ENCODE measurements at regions not wholly inside any gene's neighbourhood (a gene's known extent, or its start where the extent isn't known, plus 50 kb on each side); places are given as distances from the start of the nearest gene placed in this dataset.
"Not testable (repeated sequence)": the region's sequence is repeated elsewhere in the genome, so short reads cannot be mapped to it uniquely, and the experiment has no call there.

DNA sequence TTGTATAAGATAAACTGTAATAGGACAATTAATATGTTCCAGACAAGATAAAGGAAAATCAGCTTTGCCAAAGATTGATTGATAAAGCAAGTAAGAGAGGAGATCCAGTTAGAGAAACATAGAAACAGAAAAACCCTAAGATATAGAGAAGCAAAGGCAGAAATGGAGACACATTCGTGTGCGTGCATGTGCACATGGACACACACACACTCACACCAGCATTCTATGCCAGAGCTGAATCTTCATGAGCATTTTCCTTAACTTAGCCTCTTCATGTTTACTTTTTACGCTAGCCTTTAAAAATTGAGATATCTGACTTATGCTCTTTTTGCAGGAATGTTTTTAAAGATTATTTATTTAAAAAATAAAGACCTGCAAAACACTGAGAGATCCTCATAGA, 168.5 kb upstream of the ATP2B1 start:
- Histone ChIP-seq H3K4me3 (ENCODE audit: low read length) (no peak overlapping the region), H3K36me3 (ENCODE audit: control insufficient read depth, insufficient read depth, low read length) (no peaks in the 10 kb centered on the region), H3K9ac (ENCODE audit: low read length) (no peak overlapping the region), H3K4me1 (ENCODE audit: control insufficient read depth, insufficient read depth, low read length) (no peaks in the 10 kb centered on the region), H3K27me3 (ENCODE audit: control insufficient read depth, insufficient read depth, low read length) (no peaks in the 10 kb centered on the region), H3K27ac (ENCODE audit: low read depth, low read length) (no peak overlapping the region)

DNA sequence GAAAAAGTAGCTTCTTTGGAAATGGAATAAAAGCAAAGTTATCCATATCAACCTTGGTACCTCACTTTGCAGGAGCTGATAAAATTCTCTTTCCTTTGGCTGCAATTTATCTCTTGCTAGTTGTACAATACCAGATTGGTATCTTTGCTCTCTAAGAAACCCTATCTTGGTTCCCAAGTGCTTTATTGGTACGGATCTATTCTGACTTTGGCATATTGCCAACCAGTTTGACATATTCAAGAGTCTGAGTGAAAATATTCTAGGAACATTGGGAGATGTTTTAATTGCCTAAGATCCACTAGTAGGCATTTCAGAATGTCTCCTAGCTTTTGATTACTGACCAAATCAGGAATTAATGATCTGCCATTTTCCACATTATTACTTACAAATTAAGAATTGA, 167.2 kb upstream of the ATP2B1 start:
- Histone ChIP-seq H3K27me3 (ENCODE audit: control insufficient read depth, insufficient read depth, low read length) (no peaks in the 10 kb centered on the region), H3K9ac (ENCODE audit: low read length) (no peak overlapping the region), H3K4me3 (ENCODE audit: low read length) (no peak overlapping the region), H3K36me3 (ENCODE audit: control insufficient read depth, insufficient read depth, low read length) (no peaks in the 10 kb centered on the region), H3K27ac (ENCODE audit: low read depth, low read length) (no peak overlapping the region), H3K4me1 (ENCODE audit: control insufficient read depth, insufficient read depth, low read length) (no peaks in the 10 kb centered on the region)

- H3K27ac ChIP-seq (ENCODE audit: low read depth, low read length), result no peak overlapping the region
- no peaks in the 10 kb centered on the region for H3K36me3 ChIP-seq (ENCODE audit: control insufficient read depth, insufficient read depth, low read length)
- H3K4me3 ChIP-seq (ENCODE audit: low read length), result no peak overlapping the region
- H3K9ac ChIP-seq (ENCODE audit: low read length), result no peak overlapping the region
- no peaks in the 10 kb centered on the region for H3K4me1 ChIP-seq (ENCODE audit: control insufficient read depth, insufficient read depth, low read length)
- no peaks in the 10 kb centered on the region for H3K27me3 ChIP-seq (ENCODE audit: control insufficient read depth, insufficient read depth, low read length)
Measured at GRCh38 chr12:89875225-89875624, 166.6 kb upstream of the ATP2B1 start.

GRCh38 chr12:89874146-89874545, 165.5 kb upstream of the ATP2B1 start:
- no peaks in the 10 kb centered on the region for H3K27me3 ChIP-seq (ENCODE audit: control insufficient read depth, insufficient read depth, low read length)
- H3K9ac ChIP-seq (ENCODE audit: low read length), result no peak overlapping the region
- H3K36me3 ChIP-seq (ENCODE audit: control insufficient read depth, insufficient read depth, low read length), result no peaks in the 10 kb centered on the region
- no peaks in the 10 kb centered on the region for H3K4me1 ChIP-seq (ENCODE audit: control insufficient read depth, insufficient read depth, low read length)
- H3K4me3 ChIP-seq (ENCODE audit: low read length), result no peak overlapping the region
- no peak overlapping the region for H3K27ac ChIP-seq (ENCODE audit: low read depth, low read length)

DNA sequence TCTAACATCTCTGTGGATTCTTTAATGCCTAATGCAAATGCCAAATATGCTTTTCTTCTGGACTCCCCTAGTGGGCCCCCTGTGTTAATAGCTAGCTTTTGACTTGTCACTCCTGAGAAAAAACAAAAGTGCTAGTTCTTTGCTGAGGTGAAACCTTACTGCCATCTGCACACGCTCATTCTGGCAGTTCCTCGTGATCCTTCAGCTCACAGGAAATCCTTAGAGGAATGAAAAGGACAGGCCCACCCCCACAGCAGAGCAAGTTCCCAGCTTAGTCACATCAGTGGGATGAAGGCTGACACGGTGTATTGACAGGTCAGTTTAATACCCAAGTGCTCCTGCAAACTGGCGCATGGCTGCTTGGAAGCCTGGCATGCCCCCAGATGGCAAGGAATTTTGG, 165.1 kb upstream of the ATP2B1 start:
- no peaks in the 10 kb centered on the region for H3K36me3 ChIP-seq (ENCODE audit: control insufficient read depth, insufficient read depth, low read length)

GRCh38 chr12:89872922-89873630, 164.4 kb upstream of the ATP2B1 start:
- no peak overlapping the region for H3K27ac ChIP-seq (ENCODE audit: low read depth, low read length)
- H3K27me3 ChIP-seq (ENCODE audit: control insufficient read depth, insufficient read depth, low read length), result no peaks in the 10 kb centered on the region
- no peak overlapping the region for H3K4me3 ChIP-seq (ENCODE audit: low read length)
- H3K4me1 ChIP-seq (ENCODE audit: control insufficient read depth, insufficient read depth, low read length), result no peaks in the 10 kb centered on the region
- no peaks in the 10 kb centered on the region for H3K36me3 ChIP-seq (ENCODE audit: control insufficient read depth, insufficient read depth, low read length)
- no peak overlapping the region for H3K9ac ChIP-seq (ENCODE audit: low read length)

More for the DNA sequence above, 165.1 kb upstream of the ATP2B1 start:
- H3K4me3 ChIP-seq (ENCODE audit: low read length), result no peak overlapping the region
- no peak overlapping the region for H3K27ac ChIP-seq (ENCODE audit: low read depth, low read length)
- no peaks in the 10 kb centered on the region for H3K4me1 ChIP-seq (ENCODE audit: control insufficient read depth, insufficient read depth, low read length)
- no peaks in the 10 kb centered on the region for H3K27me3 ChIP-seq (ENCODE audit: control insufficient read depth, insufficient read depth, low read length)
- H3K9ac ChIP-seq (ENCODE audit: low read length), result no peak overlapping the region

GRCh38 chr12:89870413-89871184, 162.0 kb upstream of the ATP2B1 start:
- Histone ChIP-seq H3K36me3 (ENCODE audit: control insufficient read depth, insufficient read depth, low read length) (no peaks in the 10 kb centered on the region), H3K27me3 (ENCODE audit: control insufficient read depth, insufficient read depth, low read length) (no peaks in the 10 kb centered on the region), H3K4me1 (ENCODE audit: control insufficient read depth, insufficient read depth, low read length) (no peaks in the 10 kb centered on the region), H3K9ac (ENCODE audit: low read length) (no peak overlapping the region), H3K4me3 (ENCODE audit: low read length) (no peak overlapping the region), H3K27ac (ENCODE audit: low read depth, low read length) (no peak overlapping the region)

DNA sequence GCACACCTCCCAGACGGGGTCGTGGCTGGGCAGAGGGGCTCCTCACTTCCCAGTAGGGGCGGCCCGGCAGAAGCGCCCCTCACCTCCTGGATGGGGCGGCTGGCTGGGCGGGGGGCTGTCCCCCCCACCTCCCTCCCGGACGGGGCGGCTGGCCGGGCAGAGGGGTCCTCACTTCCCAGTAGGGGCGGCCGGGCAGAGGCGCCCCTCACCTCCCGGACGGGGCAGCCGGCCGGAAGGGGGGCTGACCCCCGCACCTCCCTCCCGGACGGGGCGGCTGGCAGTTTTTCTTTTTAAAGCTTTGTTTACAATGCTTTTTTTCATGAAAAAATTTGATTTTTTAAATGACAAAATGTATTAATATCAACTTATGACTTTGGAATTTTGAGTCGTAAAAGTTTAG, 159.0 kb upstream of the ATP2B1 start:
- H3K9ac ChIP-seq (ENCODE audit: low read length); H3K4me3 ChIP-seq (ENCODE audit: low read length); H3K4me1 ChIP-seq (ENCODE audit: control insufficient read depth, insufficient read depth, low read length); H3K27ac ChIP-seq (ENCODE audit: low read depth, low read length); H3K36me3 ChIP-seq (ENCODE audit: control insufficient read depth, insufficient read depth, low read length); H3K27me3 ChIP-seq (ENCODE audit: control insufficient read depth, insufficient read depth, low read length): not testable (repeated sequence)

- Histone ChIP-seq H3K36me3 (ENCODE audit: control insufficient read depth, insufficient read depth, low read length) (no peaks in the 10 kb centered on the region), H3K27ac (ENCODE audit: low read depth, low read length) (no peak overlapping the region), H3K4me1 (ENCODE audit: control insufficient read depth, insufficient read depth, low read length) (no peaks in the 10 kb centered on the region), H3K27me3 (ENCODE audit: control insufficient read depth, insufficient read depth, low read length) (no peaks in the 10 kb centered on the region), H3K4me3 (ENCODE audit: low read length) (no peak overlapping the region), H3K9ac (ENCODE audit: low read length) (no peak overlapping the region)
Measured at GRCh38 chr12:89864411-89864810, 155.8 kb upstream of the ATP2B1 start.

DNA sequence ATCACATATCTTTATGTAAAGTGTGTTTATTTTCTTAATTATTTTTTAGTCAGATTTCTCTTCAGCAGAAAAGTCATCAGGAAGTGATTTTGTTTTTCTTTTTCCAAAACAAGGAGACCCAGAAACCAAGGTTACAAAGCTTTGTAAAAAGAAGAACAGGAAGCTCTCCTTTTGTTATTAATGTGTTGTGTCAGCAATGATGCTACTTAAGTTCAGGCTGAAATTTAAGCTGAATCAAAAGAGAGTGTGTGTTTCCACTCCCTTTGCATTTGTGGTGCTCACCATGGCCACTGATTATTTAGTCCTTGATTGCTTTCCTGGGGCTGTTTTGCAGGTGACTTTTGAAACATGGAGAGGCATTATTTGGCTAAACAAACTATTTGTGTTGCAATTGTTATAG, 155.3 kb upstream of the ATP2B1 start:
- Histone ChIP-seq H3K4me3 (ENCODE audit: low read length) (no peak overlapping the region), H3K27ac (ENCODE audit: low read depth, low read length) (no peak overlapping the region), H3K9ac (ENCODE audit: low read length) (no peak overlapping the region)

GRCh38 chr12:89863493-89863938, 154.9 kb upstream of the ATP2B1 start:
- Histone ChIP-seq H3K27me3 (ENCODE audit: control insufficient read depth, insufficient read depth, low read length) (no peaks in the 10 kb centered on the region), H3K36me3 (ENCODE audit: control insufficient read depth, insufficient read depth, low read length) (no peaks in the 10 kb centered on the region), H3K27ac (ENCODE audit: low read depth, low read length) (no peak overlapping the region), H3K9ac (ENCODE audit: low read length) (no peak overlapping the region), H3K4me1 (ENCODE audit: control insufficient read depth, insufficient read depth, low read length) (no peaks in the 10 kb centered on the region), H3K4me3 (ENCODE audit: low read length) (peak overlapping the region; percentile 15)

More for the DNA sequence above, 155.3 kb upstream of the ATP2B1 start:
- Histone ChIP-seq H3K4me1 (ENCODE audit: control insufficient read depth, insufficient read depth, low read length) (no peaks in the 10 kb centered on the region), H3K36me3 (ENCODE audit: control insufficient read depth, insufficient read depth, low read length) (no peaks in the 10 kb centered on the region), H3K27me3 (ENCODE audit: control insufficient read depth, insufficient read depth, low read length) (no peaks in the 10 kb centered on the region)

DNA sequence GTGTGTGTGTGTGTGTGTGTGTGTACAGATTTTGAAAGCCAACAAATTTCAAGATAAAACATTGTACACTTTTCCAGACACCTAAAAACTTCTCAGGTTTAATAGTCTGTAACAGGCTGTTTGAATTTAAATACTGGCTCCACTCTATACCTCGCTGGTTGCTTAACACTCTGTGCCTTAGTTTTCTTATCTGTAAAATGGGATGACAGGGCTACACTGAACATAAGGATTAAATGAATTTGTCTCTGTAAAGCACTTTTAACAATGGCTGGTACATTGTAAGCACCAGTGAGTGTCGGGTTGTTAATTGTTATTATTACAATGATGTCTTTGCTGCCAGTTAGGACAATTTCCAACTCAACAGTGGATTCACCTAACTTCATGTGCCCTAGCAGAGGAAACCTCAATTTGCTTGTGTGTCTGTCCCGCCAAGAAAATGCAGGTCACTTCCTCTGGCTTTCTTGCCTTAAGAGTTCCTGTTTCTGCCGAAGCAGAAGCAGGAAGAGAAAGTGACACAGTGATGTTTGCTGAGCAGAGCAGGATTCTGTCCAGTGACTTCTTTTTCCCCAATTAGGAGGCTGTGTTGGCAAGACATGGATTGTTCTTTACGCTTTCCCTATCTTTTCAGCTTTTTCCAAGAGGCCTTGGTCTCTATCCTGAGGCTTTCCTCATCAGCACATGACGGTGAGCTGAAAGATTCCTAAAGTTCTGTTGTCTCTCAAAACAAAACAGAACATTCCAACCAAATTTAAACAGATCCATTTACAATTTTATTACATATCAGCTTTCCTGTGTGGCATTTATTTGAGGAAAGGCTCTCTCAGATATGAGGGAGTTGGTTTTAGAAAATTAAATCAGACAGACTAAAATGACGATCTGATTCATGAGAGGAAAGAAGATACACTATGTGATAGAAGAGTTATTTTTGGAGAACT, 154.1 kb upstream of the ATP2B1 start:
- Histone ChIP-seq H3K4me3 (ENCODE audit: low read length) (no peak overlapping the region), H3K27ac (ENCODE audit: low read depth, low read length) (no peak overlapping the region), H3K27me3 (ENCODE audit: control insufficient read depth, insufficient read depth, low read length) (no peaks in the 10 kb centered on the region), H3K36me3 (ENCODE audit: control insufficient read depth, insufficient read depth, low read length) (no peaks in the 10 kb centered on the region), H3K4me1 (ENCODE audit: control insufficient read depth, insufficient read depth, low read length) (no peaks in the 10 kb centered on the region), H3K9ac (ENCODE audit: low read length) (no peak overlapping the region)
